ENCODE measurements at regions not wholly inside any gene's neighbourhood (a gene's known extent, or its start where the extent isn't known, plus 50 kb on each side); places are given as distances from the start of the nearest gene placed in this dataset.
"Not testable (repeated sequence)": the region's sequence is repeated elsewhere in the genome, so short reads cannot be mapped to it uniquely, and the experiment has no call there.

GRCh38 chr11:116403794-116404461 is 368.9 kb downstream of the BUD13 start:
- no peak for FAIRE-seq

GRCh38 chr11:116400081-116400480 is 372.7 kb downstream of the BUD13 start:
- FAIRE-seq = no peak

GRCh38 chr11:116397602-116398084 is 375.1 kb downstream of the BUD13 start:
- no peak for FAIRE-seq

GRCh38 chr11:116396331-116396730 is 376.5 kb downstream of the BUD13 start:
- no peak for FAIRE-seq

- no peak for FAIRE-seq
These were observed 378.8 kb downstream of the BUD13 start for GRCh38 chr11:116394022-116394421.

- no peak for FAIRE-seq
These were observed 381.8 kb downstream of the BUD13 start for GRCh38 chr11:116390963-116391362.

- no peak for FAIRE-seq
These were observed 384.6 kb downstream of the BUD13 start for GRCh38 chr11:116388146-116388545.

GRCh38 chr11:116387641-116388040 is 385.1 kb downstream of the BUD13 start:
- FAIRE-seq = no peak

- no peak for FAIRE-seq
These were observed 386.6 kb downstream of the BUD13 start for GRCh38 chr11:116386118-116386699.

GRCh38 chr11:116384876-116385275 is 387.9 kb downstream of the BUD13 start:
- FAIRE-seq = no peak

- no peak for FAIRE-seq
These were observed 388.4 kb downstream of the BUD13 start for GRCh38 chr11:116384407-116384806.

GRCh38 chr11:116379185-116379828 is 393.5 kb downstream of the BUD13 start:
- FAIRE-seq = no peak

- no peak for FAIRE-seq
These were observed 396.2 kb downstream of the BUD13 start for GRCh38 chr11:116376547-116376946.

GRCh38 chr11:116376054-116376453 is 396.7 kb downstream of the BUD13 start:
- FAIRE-seq = no peak

GRCh38 chr11:116375221-116375620 is 397.6 kb downstream of the BUD13 start:
- FAIRE-seq = no peak

GRCh38 chr11:116374085-116374484 is 398.7 kb downstream of the BUD13 start:
- FAIRE-seq = no peak

- no peak for FAIRE-seq
These were observed 399.5 kb downstream of the BUD13 start for GRCh38 chr11:116373104-116373944.

GRCh38 chr11:116371146-116371545 is 401.6 kb downstream of the BUD13 start:
- FAIRE-seq = no peak

- no peak for FAIRE-seq
These were observed 404.0 kb downstream of the BUD13 start for GRCh38 chr11:116368784-116369183.

- no peak for FAIRE-seq
These were observed 405.7 kb downstream of the BUD13 start for GRCh38 chr11:116366980-116367645.

- FAIRE-seq = no peak
These were observed 406.3 kb downstream of the BUD13 start for GRCh38 chr11:116366451-116366850.

GRCh38 chr11:116364925-116365324 is 407.9 kb downstream of the BUD13 start:
- not testable (repeated sequence) for FAIRE-seq

- no peak for FAIRE-seq
These were observed 408.4 kb downstream of the BUD13 start for GRCh38 chr11:116364348-116364747.
